ENCODE measurements at regions not wholly inside any gene's neighbourhood (a gene's known extent, or its start where the extent isn't known, plus 50 kb on each side); places are given as distances from the start of the nearest gene placed in this dataset.

GRCh38 chr4:14926368-14926767 lies 75.9 kb upstream of the CPEB2 start:
- Mint-ChIP-seq H3K27me3 (ENCODE audit: unreplicated experiment) (peaks cover 4% of the 10 kb centered on the region), H3K4me1 (ENCODE audit: unreplicated experiment) (no peaks in the 10 kb centered on the region), H3K9me3 (ENCODE audit: unreplicated experiment) (no peaks in the 10 kb centered on the region), H3K36me3 (ENCODE audit: low read depth, unreplicated experiment) (no peaks in the 10 kb centered on the region), H3K4me3 (ENCODE audit: unreplicated experiment) (no peak overlapping the region), H3K27ac (ENCODE audit: unreplicated experiment) (no peak overlapping the region)
- DNase-seq (ENCODE audit: low spot score), result no peak
- no peak for TF ChIP-seq CTCF (IDR thresholded peaks at IDR 0.05; ENCODE audit: unreplicated experiment)

- H3K36me3 Mint-ChIP-seq (ENCODE audit: low read depth, unreplicated experiment), result no peaks in the 10 kb centered on the region
- no peaks in the 10 kb centered on the region for H3K9me3 Mint-ChIP-seq (ENCODE audit: unreplicated experiment)
- no peak for TF ChIP-seq CTCF (IDR thresholded peaks at IDR 0.05; ENCODE audit: unreplicated experiment)
- H3K4me3 Mint-ChIP-seq (ENCODE audit: unreplicated experiment), result no peak overlapping the region
- H3K4me1 Mint-ChIP-seq (ENCODE audit: unreplicated experiment), result no peaks in the 10 kb centered on the region
- peaks cover 4% of the 10 kb centered on the region for H3K27me3 Mint-ChIP-seq (ENCODE audit: unreplicated experiment)
- no peak overlapping the region for H3K27ac Mint-ChIP-seq (ENCODE audit: unreplicated experiment)
- no peak for DNase-seq (ENCODE audit: low spot score)
Observed at GRCh38 chr4:14928035-14928434, 74.2 kb upstream of the CPEB2 start.

GRCh38 chr4:14929669-14930068 lies 72.6 kb upstream of the CPEB2 start:
- Mint-ChIP-seq H3K36me3 (ENCODE audit: low read depth, unreplicated experiment) (no peaks in the 10 kb centered on the region), H3K4me3 (ENCODE audit: unreplicated experiment) (no peak overlapping the region), H3K27me3 (ENCODE audit: unreplicated experiment) (peaks cover 4% of the 10 kb centered on the region), H3K9me3 (ENCODE audit: unreplicated experiment) (no peaks in the 10 kb centered on the region), H3K27ac (ENCODE audit: unreplicated experiment) (no peak overlapping the region), H3K4me1 (ENCODE audit: unreplicated experiment) (no peaks in the 10 kb centered on the region)
- no peak for DNase-seq (ENCODE audit: low spot score)
- no peak for TF ChIP-seq CTCF (IDR thresholded peaks at IDR 0.05; ENCODE audit: unreplicated experiment)

- no peaks in the 10 kb centered on the region for H3K9me3 Mint-ChIP-seq (ENCODE audit: unreplicated experiment)
- no peaks in the 10 kb centered on the region for H3K36me3 Mint-ChIP-seq (ENCODE audit: low read depth, unreplicated experiment)
- TF ChIP-seq CTCF (IDR thresholded peaks at IDR 0.05; ENCODE audit: unreplicated experiment), result no peak
- H3K4me3 Mint-ChIP-seq (ENCODE audit: unreplicated experiment), result no peak overlapping the region
- H3K27ac Mint-ChIP-seq (ENCODE audit: unreplicated experiment), result no peak overlapping the region
- H3K4me1 Mint-ChIP-seq (ENCODE audit: unreplicated experiment), result no peaks in the 10 kb centered on the region
- H3K27me3 Mint-ChIP-seq (ENCODE audit: unreplicated experiment), result peaks cover 2% of the 10 kb centered on the region
- no peak for DNase-seq (ENCODE audit: low spot score)
Observed at GRCh38 chr4:14934704-14935390, 67.4 kb upstream of the CPEB2 start.

GRCh38 chr4:14943749-14944148 lies 58.5 kb upstream of the CPEB2 start:
- Mint-ChIP-seq H3K4me3 (ENCODE audit: unreplicated experiment) (no peak overlapping the region), H3K9me3 (ENCODE audit: unreplicated experiment) (no peaks in the 10 kb centered on the region), H3K36me3 (ENCODE audit: low read depth, unreplicated experiment) (no peaks in the 10 kb centered on the region), H3K27ac (ENCODE audit: unreplicated experiment) (no peak overlapping the region), H3K4me1 (ENCODE audit: unreplicated experiment) (no peaks in the 10 kb centered on the region), H3K27me3 (ENCODE audit: unreplicated experiment) (no peaks in the 10 kb centered on the region)
- TF ChIP-seq CTCF (IDR thresholded peaks at IDR 0.05; ENCODE audit: unreplicated experiment), result no peak
- DNase-seq (ENCODE audit: low spot score), result no peak
